ENCODE measurements at regions not wholly inside any gene's neighbourhood (a gene's known extent, or its start where the extent isn't known, plus 50 kb on each side); places are given as distances from the start of the nearest gene placed in this dataset.

- WGBS, 2 donors: 61 to 67% methylated on average over 5 of the region's 5 CpGs
- H3K4me3 ChIP-seq (ENCODE audit: low read depth, poor library complexity, severe bottlenecking): no peak overlapping the region
- TF ChIP-seq POLR2A (IDR thresholded peaks at IDR 0.05): no peak
- no peak for TF ChIP-seq CTCF (IDR thresholded peaks at IDR 0.05)
- intact Hi-C loops (cut with DNase I; ENCODE audit: low total_unique reads): no loop called here
- DNase-seq (ENCODE audit: low spot score in 2 of 2): no peak
Observed at GRCh38 chr5:39767916-39768315, 343.1 kb upstream of the DAB2 start.

- TF ChIP-seq CTCF (IDR thresholded peaks at IDR 0.05) (no peak), POLR2A (IDR thresholded peaks at IDR 0.05) (no peak)
- intact Hi-C loops (cut with DNase I; ENCODE audit: low total_unique reads): no loop called here
- DNase-seq (ENCODE audit: low spot score in 2 of 2): no peak
- WGBS, 2 donors: 11 to 25% methylated on average over 2 of the region's 2 CpGs
- no peak overlapping the region for H3K4me3 ChIP-seq (ENCODE audit: low read depth, poor library complexity, severe bottlenecking)
Observed at GRCh38 chr5:39765366-39765765, 340.6 kb upstream of the DAB2 start.

GRCh38 chr5:39762761-39763160 lies 338.0 kb upstream of the DAB2 start:
- H3K4me3 ChIP-seq (ENCODE audit: low read depth, poor library complexity, severe bottlenecking): no peak overlapping the region
- 89 to 92% methylated on average over 3 of the region's 3 CpGs for WGBS, 2 donors
- TF ChIP-seq POLR2A (IDR thresholded peaks at IDR 0.05): no peak
- no peak for TF ChIP-seq CTCF (IDR thresholded peaks at IDR 0.05)
- no peak for DNase-seq (ENCODE audit: low spot score in 2 of 2)
- intact Hi-C loops (cut with DNase I; ENCODE audit: low total_unique reads): no loop called here

GRCh38 chr5:39761199-39761950 lies 336.6 kb upstream of the DAB2 start:
- intact Hi-C loops (cut with DNase I; ENCODE audit: low total_unique reads): no loop called here
- DNase-seq (ENCODE audit: low spot score in 2 of 2): no peak
- WGBS, 2 donors: 55 to 57% methylated on average over 10 of the region's 10 CpGs

GRCh38 chr5:39760385-39761198 lies 335.8 kb upstream of the DAB2 start:
- 39 to 43% methylated on average over 5 of the region's 5 CpGs for WGBS, 2 donors
- no peak overlapping the region for H3K4me3 ChIP-seq (ENCODE audit: low read depth, poor library complexity, severe bottlenecking)
- DNase-seq (ENCODE audit: low spot score in 2 of 2): peak in 1 of 2 donors; percentile 66
- TF ChIP-seq CTCF (IDR thresholded peaks at IDR 0.05): no peak
- TF ChIP-seq POLR2A (IDR thresholded peaks at IDR 0.05): no peak
- intact Hi-C loops (cut with DNase I; ENCODE audit: low total_unique reads): no loop called here

More at GRCh38 chr5:39761199-39761950, 336.6 kb upstream of the DAB2 start:
- no peak for TF ChIP-seq CTCF (IDR thresholded peaks at IDR 0.05)
- TF ChIP-seq POLR2A (IDR thresholded peaks at IDR 0.05): no peak
- no peak overlapping the region for H3K4me3 ChIP-seq (ENCODE audit: low read depth, poor library complexity, severe bottlenecking)
